Loucy (cell line): ENCODE measurements at regions not wholly inside any gene's neighbourhood (a gene's known extent, or its start where the extent isn't known, plus 50 kb on each side); places are given as distances from the start of the nearest gene placed in this dataset.

Source experiments
- CTCF ChIP-seq: fragments of 200-600 bp; sonication (generic); conservative IDR thresholded peaks from 2 replicates; pipeline ENCODE4 v1.5.1; 2014; ENCODE audit warnings: mild to moderate bottlenecking, antibody characterized with exemption, low read length
- EZH2phosphoT487 ChIP-seq: fragments of 200-600 bp; IDR thresholded peaks from 2 replicates; pipeline ENCODE4 v1.6.1; 2018; ENCODE audit warnings: antibody characterized with exemption, mild to moderate bottlenecking, moderate library complexity, borderline replicate concordance

DNA sequence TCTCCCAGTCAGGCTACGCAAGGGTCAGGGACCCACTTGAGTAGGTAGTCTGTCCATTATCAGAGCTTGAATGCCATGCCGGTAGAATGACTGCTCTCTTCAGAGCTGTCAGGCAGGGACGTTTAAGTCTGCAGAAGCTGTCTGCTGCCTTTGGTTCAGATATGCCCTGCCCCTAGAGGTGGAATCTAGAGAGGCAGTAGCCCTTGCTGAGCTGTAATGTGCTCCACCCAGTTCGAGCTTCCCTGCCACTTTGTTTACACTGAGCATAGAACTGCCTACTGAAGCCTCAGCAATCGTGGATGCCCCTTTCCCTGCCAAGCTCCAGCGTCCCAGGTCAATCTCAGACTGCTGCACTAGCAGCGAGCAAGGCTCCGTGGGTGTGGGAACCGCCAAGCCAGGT lies 57.5 kb upstream of the SETMAR start:
- TF ChIP-seq CTCF (no peak), EZH2phosphoT487 (no peak)
